HPDE6-E6E7 (cell line): ENCODE measurements at regions not wholly inside any gene's neighbourhood (a gene's known extent, or its start where the extent isn't known, plus 50 kb on each side); places are given as distances from the start of the nearest gene placed in this dataset.
"Not testable (repeated sequence)": the region's sequence is repeated elsewhere in the genome, so short reads cannot be mapped to it uniquely, and the experiment has no call there.

ENCODE experiments used
- DNase-seq: peaks from one replicate; pipeline ENCODE4 v3.0.0; 2011; ENCODE audit warnings: missing footprints; ENCODE audit errors: extremely low spot score

DNA sequence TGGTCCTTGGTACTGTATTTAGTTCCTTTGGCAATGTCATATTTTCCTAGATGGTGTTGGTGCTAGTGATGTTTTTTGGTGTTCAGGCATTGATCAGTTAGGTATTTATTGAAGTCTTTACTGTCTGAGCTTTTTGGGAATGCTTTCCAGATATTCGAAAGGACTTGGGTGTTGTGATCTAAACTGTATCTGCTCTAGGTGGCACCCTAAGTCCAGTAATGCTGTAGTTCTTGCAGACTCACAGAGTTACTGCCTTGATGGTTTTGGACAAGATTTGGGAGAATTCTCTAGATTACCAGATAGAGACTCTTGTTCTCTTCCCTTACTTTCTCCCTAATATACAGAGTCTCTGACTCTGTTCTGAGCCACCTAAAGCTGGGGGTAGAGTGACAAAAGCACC, 513.6 kb upstream of the PITX2 start:
- DNase-seq = no peak

DNA sequence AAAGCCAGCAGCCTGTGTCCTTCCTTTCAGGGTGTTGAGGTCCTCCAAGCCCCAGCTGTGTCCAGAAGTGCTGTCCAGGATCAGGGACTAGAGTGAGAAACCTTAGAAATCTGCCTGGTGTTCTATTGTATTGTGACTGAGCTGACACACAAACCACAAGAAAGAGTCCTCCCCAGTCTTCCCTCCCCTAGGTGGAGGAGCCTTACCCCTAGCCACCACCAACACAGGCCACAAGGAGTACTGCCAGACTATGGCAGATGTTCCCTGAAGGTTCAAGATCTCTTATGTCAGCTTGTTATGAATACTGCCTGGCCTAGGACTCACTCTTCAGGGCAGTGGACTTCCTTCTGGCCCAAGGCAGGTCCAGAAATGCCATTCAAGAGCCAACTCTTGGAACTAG, 514.1 kb upstream of the PITX2 start:
- no peak for DNase-seq

DNA sequence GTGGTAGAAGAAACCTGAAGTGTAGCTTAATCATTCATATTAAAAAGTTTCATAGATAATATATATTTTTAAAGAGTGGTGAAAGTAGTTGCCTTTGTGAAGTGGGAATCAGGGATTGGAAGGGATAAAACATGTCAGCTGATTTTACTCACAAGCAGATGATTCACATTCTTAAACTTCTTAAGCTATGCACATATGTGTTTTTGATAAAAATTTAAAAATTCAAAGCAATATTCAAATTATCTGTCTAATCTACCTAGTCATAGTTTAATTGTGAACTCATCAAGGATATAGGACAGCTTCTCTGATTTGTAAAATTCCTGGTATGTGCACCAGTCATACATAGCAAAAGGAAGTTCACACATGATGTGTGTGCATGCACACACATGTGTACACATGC, 520.6 kb upstream of the PITX2 start:
- DNase-seq = no peak

DNA sequence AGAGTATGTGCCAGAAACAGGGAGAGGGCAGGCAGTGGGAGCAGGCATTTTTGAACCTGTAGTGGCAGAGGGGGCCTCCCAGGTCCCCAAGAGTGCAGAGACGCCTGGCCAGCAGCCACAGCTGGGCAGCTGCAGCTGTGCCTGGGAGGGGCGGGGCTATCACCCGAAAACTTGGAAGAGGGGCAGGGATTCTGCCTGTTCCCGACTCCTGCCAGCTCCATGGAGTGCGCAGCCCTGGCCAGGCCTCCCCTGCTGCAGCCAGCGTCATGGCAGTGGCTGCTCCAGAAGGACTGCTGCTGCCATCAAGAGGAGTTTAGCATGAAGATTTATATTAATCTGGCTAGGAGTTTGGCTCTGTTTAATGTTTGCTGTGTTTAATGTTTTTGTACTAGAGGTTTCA, 532.1 kb upstream of the PITX2 start:
- DNase-seq = no peak

DNA sequence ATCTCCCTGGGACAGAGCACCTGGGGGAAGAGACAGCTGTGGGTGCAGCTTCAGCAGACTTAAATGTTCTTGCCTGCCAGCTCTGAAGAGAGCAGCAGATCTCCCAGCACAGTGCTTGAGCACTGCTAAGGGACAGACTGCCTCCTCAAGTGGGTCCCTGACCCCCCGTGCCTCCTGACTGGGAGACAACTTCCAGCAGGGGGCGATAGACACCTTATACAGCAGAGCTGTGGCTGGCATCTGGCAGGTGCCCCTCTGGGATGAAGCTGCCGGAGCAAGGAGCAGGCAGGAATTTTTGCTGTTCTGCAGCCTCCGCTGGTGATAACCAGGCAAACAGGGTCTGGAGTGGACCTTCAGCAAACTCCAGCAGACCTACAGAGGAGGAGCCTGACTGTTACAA, 541.7 kb upstream of the PITX2 start:
- DNase-seq = not testable (repeated sequence)

DNA sequence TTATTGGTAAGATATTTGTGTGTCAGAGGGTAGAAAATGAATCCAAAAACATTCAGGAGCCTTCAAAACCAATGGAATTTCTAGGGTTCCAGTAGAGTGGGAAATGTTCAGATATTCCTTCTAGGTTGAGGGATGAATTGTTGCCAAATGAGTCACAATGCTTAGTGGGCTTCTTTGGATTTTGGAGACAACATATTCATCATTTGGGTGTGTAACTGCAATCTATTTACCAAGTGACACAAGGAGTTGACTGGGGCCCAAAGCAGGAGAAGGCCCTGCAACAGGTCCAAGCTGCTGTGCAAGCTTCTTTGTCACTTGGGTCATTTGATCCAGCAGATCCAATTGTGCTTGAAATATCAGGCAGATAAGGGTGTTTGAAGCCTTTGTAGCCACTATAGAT, 551.5 kb upstream of the PITX2 start:
- DNase-seq = no peak

DNA sequence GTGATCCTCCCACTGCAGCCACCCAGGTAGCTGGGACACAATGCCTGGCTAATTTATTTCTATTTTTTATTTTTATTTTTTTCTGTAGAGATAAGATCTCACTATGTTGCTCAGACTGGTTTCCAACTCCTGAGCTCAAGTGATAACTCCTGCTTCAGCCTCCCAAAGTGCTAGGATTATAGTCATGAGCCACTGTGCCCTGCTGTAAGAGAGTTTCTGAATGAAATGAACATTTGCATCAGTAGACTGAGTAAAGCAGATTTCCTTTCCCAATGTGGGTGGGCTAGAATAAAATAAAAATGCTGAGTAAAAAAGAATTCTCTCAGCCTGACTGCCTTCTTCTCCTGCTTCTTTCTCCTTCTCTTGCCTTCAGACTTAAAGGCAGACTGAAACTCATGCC, 555.4 kb upstream of the PITX2 start:
- DNase-seq = no peak

DNA sequence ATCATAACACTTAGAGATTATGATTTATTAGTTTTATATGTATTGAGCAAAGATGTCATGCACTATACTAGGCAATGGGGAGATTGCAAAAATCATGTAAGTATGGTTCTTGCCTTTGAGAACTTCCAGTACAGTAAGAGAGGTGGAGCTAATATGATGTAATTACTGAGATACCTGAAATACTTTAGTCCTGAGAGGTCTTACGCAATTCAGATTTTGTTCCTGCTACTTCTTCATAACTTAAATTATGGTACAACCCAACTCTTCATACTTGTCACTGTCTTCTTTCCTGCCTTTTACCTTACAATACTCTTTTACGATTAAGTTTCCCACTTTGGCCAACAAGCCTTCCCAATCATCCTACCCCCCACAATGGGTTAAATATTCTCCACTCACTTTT, 564.2 kb upstream of the PITX2 start:
- no peak for DNase-seq

DNA sequence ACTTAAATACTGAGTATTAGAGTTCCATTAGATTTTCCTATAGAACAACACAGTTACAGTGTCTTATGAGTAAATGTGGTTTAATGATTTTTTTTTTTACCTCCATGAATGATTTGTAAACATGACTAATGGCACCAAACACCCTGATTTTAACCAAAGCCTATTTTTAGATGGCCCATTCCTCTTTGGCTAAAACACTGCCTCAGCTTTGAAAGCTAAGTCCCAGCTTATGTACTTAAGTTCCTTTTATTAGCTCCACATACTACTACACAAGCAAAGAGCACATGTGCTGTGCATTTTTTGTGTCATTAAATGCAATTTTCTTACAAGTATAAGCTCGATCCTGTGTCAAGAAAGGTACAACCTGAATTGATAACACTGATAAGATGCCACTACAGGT, 575.6 kb upstream of the PITX2 start:
- DNase-seq = no peak

DNA sequence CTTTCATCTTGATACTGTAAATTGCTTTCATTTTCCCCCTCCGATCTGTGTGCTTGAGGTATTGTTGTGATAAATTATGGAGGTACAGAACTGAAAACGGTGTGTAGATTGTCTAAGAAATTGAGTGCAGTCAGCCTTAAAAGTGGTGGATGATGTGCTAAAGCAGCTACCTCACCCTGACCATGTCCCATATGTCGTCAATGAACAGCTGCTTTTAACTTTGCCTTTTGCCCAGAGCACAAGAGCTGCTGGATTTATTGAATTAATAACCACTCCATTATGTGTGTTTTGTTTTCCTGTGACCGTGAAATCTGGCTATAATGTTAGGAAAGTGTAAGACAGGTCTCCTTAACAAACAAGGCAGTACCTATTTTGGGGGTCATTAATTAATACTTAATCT, 581.9 kb upstream of the PITX2 start:
- DNase-seq = no peak

DNA sequence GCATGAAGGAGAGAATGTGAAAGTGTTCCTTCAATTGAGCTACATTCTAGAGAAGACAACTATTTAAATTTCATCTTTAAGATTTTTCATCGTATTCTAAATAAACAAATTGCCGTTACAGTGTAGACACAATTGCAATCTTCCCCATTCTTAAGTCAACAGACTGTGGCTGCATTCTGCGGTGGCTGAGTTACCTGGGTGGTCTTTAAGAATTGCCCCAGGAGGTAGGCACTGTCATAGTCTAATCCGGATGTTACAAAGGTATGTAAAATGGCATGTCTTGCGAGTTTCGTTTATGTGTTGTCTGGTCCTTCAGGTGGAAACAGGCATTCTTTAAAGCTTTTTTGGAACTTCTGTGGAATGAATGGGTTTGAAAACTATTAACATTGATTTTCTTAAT, 586.1 kb upstream of the PITX2 start:
- no peak for DNase-seq

DNA sequence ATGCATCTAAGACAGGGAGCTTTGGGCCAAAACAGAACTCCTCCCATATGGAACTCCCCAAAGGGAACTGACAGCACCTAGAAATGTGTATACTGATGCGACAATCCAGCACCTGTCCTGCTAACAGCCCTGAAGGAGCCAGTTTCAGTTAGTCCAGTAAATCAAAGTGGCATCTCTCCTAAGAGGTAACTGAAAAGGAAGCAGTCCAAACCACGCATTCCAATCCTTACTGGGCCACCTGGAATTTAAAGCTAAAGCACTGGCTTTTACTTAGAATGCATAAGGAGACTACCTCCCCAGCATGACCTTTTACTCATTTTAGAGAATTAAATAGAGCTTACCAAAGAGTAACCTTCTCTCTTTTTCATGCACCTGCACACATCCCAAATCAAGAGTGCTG, 586.8 kb upstream of the PITX2 start:
- no peak for DNase-seq

DNA sequence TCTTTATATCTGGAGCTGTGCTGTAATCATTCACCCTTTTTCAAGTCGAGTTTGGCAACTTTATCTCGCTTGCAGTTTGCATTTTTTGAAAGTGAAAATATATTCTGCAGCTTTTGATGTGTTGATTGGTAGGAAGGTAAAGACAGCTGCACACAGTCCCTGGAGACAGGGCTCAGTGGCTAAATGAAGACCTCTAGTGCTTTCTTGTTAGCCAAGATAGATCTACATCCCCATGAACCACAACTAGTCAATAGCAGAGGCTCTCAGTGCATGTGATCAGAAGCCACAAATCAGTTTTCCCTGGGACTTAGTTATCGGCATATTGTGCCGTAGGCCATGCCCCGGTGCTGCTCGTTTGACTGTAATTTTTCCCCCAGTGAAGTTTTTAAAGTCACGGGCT, 587.7 kb upstream of the PITX2 start:
- DNase-seq = no peak

DNA sequence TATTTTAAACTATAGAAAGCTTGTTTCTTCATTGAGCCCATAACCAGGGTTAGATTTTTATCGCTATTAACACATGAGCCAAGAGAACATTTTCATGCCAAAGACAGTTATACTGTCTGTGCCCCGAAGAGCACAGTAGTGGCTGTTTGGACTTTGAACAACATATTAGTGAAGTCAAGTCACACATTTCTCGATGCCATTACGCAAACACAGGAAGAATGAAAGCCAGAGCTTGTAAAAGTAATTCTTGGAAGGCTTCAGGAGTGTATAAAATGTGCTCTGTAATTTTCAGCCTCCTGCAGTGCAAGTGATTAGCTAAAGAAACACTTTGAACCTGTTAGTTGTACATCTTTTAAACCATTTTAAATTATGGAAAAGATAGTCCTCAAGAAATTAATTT, 590.7 kb upstream of the PITX2 start:
- DNase-seq = no peak

DNA sequence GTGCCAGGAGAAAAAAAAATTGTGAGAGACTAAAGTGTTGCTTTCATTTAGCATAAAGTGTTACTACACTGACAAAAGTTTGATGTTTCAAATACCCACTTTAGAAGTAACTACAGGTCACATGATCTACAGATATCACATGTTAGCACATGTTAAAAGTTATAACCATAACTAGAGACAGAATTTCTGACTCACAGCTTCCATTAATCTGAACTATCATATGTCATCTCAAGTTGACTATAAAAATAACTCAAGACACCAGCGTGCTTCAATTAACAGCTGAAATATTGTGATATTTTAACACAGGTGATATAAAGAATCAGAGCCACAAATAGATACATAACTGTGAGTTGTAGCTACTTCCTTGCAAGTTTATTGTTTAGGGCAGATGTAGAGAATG, 591.5 kb upstream of the PITX2 start:
- no peak for DNase-seq

DNA sequence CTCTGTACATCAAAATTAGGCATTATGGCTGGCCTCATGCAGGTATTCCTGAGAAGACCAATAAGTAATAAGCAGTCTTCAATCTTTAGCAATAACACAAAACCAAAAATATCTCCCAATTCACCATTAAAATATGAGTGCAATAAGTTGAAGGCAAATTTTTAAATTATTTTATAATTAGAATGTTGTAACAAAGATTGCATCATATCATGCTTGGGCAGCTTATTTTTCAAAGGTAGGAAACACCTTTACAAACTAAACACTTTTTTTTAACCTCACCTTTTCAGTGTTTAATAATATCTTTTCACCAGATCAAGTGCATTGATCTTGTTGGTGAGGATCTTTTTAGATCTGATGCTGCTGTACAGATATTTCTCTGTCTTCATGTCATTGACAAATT, 592.9 kb upstream of the PITX2 start:
- no peak for DNase-seq

DNA sequence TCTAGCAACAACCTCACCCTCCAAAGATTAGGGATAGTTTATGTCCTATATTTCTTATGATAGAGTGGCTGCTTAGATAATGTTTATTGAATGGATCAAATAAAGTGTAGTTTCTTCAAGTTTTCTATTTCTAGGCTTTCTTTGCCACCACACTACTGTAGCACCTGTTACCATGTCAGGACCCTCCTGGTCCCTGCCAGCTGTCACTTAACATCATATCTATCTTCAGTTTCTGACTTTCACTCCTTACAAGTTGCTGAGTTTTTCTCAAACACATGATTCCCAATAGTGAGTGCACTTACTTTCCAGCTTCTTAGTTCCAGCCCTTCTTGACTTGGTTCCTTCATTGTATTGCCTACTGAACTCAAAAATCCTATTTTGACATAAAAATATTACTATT, 593.9 kb upstream of the PITX2 start:
- DNase-seq = no peak

DNA sequence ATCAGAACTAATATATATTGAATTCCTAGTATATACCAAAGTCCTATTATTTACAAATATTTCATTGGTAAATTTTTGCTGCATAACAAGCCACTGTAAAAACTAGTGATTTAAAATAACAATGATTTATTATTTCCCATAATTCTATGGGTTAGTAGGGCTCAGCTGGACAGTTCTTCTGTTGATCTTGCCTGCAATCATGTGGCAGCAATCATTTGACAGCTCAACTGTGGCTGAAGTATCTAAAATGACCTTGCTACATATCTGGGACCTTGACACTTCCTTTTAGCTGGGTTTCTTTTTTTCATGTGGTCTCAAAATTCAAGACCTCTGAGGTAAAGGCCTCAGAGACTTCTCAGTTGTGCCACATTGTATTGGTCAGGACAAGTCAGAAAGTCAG, 598.5 kb upstream of the PITX2 start:
- DNase-seq = no peak

DNA sequence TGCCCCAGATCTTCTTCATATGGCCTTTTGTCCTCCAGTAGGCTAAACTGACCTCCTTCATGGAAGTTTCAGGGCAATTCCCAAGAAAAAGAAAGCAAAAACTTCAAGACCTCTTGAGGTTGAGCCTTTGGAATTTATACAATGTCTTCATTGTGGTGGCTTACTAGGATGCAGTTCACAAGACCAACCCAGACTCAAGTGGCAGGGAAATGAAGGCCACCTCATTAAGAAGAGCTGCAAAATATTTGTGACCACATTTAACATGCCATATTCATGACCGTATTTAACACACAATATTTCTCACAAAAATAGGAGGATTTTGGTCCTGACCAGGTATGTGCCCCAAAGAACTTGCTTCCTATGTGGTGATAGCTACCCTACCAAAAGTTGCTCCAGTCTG, 605.5 kb upstream of the PITX2 start:
- DNase-seq = no peak

DNA sequence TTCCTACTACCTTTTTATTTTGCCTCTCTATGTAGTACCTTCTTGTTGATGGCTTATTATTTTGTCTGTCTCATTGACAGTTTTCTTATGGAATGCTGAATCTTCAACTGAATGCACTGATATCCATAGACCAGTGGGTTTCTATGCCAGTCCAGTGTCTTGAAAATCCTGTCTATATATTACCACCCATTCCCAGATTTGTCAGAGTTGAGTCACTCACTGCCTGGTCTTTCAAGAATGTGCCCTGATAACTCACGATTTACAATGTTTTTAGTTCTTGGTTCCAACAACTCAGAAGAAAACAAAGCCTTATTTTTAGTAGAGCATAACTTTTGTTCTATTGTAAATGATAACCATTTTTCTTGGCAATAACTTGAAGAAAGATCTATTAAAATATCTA, 606.0 kb upstream of the PITX2 start:
- DNase-seq = peak; percentile 15

DNA sequence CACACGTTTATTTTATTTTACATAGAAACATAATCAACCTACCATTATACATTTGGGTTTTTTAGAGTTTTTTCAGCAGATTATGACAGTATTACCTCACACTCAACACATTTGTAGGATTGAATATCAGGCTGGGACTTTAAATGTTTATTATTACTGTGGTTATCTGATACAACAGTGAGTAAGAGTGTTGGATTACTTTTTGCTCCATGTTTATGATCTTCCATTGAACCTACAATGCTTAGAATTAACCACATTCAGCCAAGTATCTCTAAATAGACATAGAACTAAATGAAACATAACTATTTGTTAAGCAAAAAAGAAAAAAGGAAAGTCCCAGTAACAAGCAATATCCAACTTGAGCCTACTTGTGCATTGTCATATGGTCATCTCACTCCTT, 607.4 kb upstream of the PITX2 start:
- DNase-seq = no peak

DNA sequence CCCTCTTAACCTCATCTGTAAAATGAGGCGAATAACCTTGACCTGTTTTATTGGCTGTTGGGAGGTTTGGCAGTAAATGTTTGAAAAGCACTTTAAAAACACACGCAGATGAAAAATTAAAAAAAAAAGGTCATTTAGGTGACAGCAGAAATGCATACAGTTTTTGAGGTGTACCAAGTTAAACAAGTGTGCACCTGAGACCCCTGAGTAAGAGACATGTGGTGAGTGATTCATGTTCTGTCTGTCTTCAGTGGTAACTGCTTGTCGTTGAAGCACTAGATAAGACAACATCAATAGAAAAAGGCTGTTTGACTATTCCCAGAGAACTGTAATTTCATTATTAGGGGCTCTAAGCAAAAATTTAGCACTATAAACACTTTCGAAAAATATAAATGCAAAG, 608.4 kb upstream of the PITX2 start:
- DNase-seq = no peak

DNA sequence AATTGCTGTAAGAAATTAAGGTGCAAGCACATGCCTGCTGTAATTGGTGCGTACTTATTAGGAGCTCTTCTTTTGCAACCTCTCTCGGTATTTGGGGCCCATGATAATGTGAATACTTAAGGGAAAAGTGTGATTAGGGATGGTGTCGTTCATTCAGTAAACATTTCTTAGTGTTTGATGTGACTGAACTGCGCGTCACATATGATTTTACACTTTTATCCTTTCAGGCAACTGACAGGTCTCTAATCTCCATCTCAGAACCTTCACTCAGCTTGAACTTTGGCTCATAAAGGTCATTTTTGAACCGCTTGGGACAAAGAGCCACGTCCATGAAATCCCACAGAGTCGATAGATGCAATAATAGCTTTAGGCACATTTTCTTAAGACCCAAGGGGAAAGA, 612.1 kb upstream of the PITX2 start:
- DNase-seq = no peak

DNA sequence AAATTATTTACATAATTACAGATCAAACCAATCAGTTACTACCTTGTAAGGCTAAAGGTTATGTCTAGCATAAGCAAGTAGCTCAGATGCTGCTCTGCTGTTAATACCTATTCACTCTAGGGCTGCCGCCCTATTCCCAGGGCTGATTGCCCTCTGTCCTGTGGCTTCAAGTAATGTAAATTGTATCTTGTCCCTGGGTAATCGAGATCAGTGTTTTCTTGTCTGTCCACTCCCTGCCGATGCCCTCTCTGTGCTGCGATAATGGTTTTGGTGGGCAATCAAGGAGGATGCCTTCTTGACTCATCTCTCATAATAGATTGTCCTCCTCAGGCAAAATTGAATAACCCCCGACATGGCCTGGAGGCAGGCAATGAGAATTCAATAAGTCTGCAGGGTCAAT, 641.0 kb upstream of the PITX2 start:
- no peak for DNase-seq

DNA sequence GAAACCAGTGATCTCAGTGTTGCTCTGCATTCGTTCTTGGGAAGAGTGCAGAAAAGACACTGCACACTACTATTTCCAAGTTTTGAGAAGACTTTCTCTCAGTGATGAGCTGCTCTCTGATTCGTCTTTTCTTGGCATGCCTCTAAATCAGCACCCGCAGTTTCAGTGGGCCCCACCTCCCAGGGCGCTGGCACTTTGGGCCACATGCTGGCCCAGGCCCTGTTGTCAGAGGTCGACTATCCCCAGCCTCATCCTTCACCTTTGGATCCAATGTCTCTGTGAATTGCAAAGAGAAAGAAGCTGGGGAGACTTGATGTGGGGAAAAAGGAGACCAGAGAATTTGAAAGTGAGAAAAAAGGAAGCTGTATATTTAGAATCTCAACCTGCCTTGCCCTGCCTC, 644.1 kb upstream of the PITX2 start:
- no peak for DNase-seq
